HepG2 (cell line): ENCODE measurements at regions not wholly inside any gene's neighbourhood (a gene's known extent, or its start where the extent isn't known, plus 50 kb on each side); places are given as distances from the start of the nearest gene placed in this dataset.

ENCODE experiments used
- ARNTL ChIP-seq: sonication (generic); formaldehyde crosslinking; IDR thresholded peaks from 2 replicates; pipeline ENCODE4 v1.4.0; 2020; ENCODE audit warnings: mild to moderate bottlenecking, missing genetic modification reagents
- NFYB ChIP-seq: sonication (generic); formaldehyde crosslinking; IDR thresholded peaks from 2 replicates; pipeline ENCODE4 v1.4.0; 2020; ENCODE audit warnings: missing genetic modification reagents
- PBX3 ChIP-seq: sonication (generic); formaldehyde crosslinking; IDR thresholded peaks from 2 replicates; pipeline ENCODE4 v1.8.1; 2023; ENCODE audit warnings: missing genetic modification reagents, inconsistent platforms, borderline replicate concordance
- SKI ChIP-seq: fragments of 450-650 bp; IDR thresholded peaks from one replicate; pipeline ENCODE4 v1.6.1; 2018; ENCODE audit warnings: mild to moderate bottlenecking; ENCODE audit not compliant: partially characterized antibody
- SMAD1 ChIP-seq: sonication (generic); formaldehyde crosslinking; IDR thresholded peaks from 2 replicates; pipeline ENCODE4 v1.4.0; 2020; ENCODE audit warnings: missing genetic modification reagents, low read depth, mild to moderate bottlenecking, borderline replicate concordance
- SRSF9 ChIP-seq: fragments of 200-400 bp; formaldehyde crosslinking; IDR thresholded peaks from 2 replicates; pipeline ENCODE4 v1.6.1; 2018; ENCODE audit warnings: borderline replicate concordance, mild to moderate bottlenecking, low read depth, low read length; ENCODE audit not compliant: insufficient read depth, poor library complexity, severe bottlenecking
- STAG1 ChIP-seq: sonication (generic); formaldehyde crosslinking; IDR thresholded peaks from 2 replicates; pipeline ENCODE4 v1.4.0; 2020; ENCODE audit warnings: missing genetic modification reagents
- ZNF138 ChIP-seq: sonication (generic); formaldehyde crosslinking; IDR thresholded peaks from 2 replicates; pipeline ENCODE4 v1.5.0; 2020; ENCODE audit warnings: mild to moderate bottlenecking, low read depth, missing genetic modification reagents
- ZNF431 ChIP-seq: sonication (generic); formaldehyde crosslinking; IDR thresholded peaks from 2 replicates; pipeline ENCODE4 v1.9.0; 2022; ENCODE audit warnings: missing genetic modification reagents, low read depth, mild to moderate bottlenecking, borderline replicate concordance
- ZNF746 ChIP-seq: sonication (generic); formaldehyde crosslinking; IDR thresholded peaks from 2 replicates; pipeline ENCODE4 v1.8.0; 2022; ENCODE audit warnings: mild to moderate bottlenecking, missing genetic modification reagents
- ZNF775 ChIP-seq: sonication (generic); formaldehyde crosslinking; IDR thresholded peaks from 2 replicates; pipeline ENCODE4 v1.4.0; 2020; ENCODE audit warnings: missing genetic modification reagents, mild to moderate bottlenecking, moderate library complexity, borderline replicate concordance
- TF ChIP-seq, protein P1 (sequence below): sonication (generic); formaldehyde crosslinking; IDR thresholded peaks from 2 replicates; pipeline ENCODE4 v1.4.0; 2020; ENCODE audit warnings: missing genetic modification reagents, borderline replicate concordance
- TF ChIP-seq, protein P2 (sequence below): fragments of 450-650 bp; IDR thresholded peaks from 2 replicates; pipeline ENCODE4 v1.6.1; 2017; ENCODE audit warnings: mild to moderate bottlenecking
- TF ChIP-seq, protein P3 (sequence below): sonication (generic); formaldehyde crosslinking; IDR thresholded peaks from 2 replicates; pipeline ENCODE4 v1.5.0; 2020; ENCODE audit warnings: mild to moderate bottlenecking, missing genetic modification reagents, moderate library complexity
- TF ChIP-seq, protein P4 (sequence below): sonication (generic); formaldehyde crosslinking; IDR thresholded peaks from 2 replicates; pipeline ENCODE4 v1.4.0; 2020; ENCODE audit warnings: missing genetic modification reagents

- TF ChIP-seq, protein P1, sequence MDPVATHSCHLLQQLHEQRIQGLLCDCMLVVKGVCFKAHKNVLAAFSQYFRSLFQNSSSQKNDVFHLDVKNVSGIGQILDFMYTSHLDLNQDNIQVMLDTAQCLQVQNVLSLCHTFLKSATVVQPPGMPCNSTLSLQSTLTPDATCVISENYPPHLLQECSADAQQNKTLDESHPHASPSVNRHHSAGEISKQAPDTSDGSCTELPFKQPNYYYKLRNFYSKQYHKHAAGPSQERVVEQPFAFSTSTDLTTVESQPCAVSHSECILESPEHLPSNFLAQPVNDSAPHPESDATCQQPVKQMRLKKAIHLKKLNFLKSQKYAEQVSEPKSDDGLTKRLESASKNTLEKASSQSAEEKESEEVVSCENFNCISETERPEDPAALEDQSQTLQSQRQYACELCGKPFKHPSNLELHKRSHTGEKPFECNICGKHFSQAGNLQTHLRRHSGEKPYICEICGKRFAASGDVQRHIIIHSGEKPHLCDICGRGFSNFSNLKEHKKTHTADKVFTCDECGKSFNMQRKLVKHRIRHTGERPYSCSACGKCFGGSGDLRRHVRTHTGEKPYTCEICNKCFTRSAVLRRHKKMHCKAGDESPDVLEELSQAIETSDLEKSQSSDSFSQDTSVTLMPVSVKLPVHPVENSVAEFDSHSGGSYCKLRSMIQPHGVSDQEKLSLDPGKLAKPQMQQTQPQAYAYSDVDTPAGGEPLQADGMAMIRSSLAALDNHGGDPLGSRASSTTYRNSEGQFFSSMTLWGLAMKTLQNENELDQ (CRISPR knock-in tag): no peak
- TF ChIP-seq, protein P2, sequence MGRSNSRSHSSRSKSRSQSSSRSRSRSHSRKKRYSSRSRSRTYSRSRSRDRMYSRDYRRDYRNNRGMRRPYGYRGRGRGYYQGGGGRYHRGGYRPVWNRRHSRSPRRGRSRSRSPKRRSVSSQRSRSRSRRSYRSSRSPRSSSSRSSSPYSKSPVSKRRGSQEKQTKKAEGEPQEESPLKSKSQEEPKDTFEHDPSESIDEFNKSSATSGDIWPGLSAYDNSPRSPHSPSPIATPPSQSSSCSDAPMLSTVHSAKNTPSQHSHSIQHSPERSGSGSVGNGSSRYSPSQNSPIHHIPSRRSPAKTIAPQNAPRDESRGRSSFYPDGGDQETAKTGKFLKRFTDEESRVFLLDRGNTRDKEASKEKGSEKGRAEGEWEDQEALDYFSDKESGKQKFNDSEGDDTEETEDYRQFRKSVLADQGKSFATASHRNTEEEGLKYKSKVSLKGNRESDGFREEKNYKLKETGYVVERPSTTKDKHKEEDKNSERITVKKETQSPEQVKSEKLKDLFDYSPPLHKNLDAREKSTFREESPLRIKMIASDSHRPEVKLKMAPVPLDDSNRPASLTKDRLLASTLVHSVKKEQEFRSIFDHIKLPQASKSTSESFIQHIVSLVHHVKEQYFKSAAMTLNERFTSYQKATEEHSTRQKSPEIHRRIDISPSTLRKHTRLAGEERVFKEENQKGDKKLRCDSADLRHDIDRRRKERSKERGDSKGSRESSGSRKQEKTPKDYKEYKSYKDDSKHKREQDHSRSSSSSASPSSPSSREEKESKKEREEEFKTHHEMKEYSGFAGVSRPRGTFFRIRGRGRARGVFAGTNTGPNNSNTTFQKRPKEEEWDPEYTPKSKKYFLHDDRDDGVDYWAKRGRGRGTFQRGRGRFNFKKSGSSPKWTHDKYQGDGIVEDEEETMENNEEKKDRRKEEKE: no peak
- no peak for TF ChIP-seq ARNTL
- TF ChIP-seq ZNF775 (CRISPR knock-in tag): no peak
- peak; percentile 82 for TF ChIP-seq NFYB
- no peak for TF ChIP-seq SKI
- TF ChIP-seq, protein P3, sequence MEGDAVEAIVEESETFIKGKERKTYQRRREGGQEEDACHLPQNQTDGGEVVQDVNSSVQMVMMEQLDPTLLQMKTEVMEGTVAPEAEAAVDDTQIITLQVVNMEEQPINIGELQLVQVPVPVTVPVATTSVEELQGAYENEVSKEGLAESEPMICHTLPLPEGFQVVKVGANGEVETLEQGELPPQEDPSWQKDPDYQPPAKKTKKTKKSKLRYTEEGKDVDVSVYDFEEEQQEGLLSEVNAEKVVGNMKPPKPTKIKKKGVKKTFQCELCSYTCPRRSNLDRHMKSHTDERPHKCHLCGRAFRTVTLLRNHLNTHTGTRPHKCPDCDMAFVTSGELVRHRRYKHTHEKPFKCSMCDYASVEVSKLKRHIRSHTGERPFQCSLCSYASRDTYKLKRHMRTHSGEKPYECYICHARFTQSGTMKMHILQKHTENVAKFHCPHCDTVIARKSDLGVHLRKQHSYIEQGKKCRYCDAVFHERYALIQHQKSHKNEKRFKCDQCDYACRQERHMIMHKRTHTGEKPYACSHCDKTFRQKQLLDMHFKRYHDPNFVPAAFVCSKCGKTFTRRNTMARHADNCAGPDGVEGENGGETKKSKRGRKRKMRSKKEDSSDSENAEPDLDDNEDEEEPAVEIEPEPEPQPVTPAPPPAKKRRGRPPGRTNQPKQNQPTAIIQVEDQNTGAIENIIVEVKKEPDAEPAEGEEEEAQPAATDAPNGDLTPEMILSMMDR: peak; percentile 47; the same call in 1 of the 2 replicates
- TF ChIP-seq SMAD1 (CRISPR knock-in tag): no peak
- no peak for TF ChIP-seq ZNF138 (CRISPR knock-in tag)
- no peak for TF ChIP-seq SRSF9
- no peak for TF ChIP-seq ZNF431 (CRISPR knock-in tag)
- TF ChIP-seq, protein P4, sequence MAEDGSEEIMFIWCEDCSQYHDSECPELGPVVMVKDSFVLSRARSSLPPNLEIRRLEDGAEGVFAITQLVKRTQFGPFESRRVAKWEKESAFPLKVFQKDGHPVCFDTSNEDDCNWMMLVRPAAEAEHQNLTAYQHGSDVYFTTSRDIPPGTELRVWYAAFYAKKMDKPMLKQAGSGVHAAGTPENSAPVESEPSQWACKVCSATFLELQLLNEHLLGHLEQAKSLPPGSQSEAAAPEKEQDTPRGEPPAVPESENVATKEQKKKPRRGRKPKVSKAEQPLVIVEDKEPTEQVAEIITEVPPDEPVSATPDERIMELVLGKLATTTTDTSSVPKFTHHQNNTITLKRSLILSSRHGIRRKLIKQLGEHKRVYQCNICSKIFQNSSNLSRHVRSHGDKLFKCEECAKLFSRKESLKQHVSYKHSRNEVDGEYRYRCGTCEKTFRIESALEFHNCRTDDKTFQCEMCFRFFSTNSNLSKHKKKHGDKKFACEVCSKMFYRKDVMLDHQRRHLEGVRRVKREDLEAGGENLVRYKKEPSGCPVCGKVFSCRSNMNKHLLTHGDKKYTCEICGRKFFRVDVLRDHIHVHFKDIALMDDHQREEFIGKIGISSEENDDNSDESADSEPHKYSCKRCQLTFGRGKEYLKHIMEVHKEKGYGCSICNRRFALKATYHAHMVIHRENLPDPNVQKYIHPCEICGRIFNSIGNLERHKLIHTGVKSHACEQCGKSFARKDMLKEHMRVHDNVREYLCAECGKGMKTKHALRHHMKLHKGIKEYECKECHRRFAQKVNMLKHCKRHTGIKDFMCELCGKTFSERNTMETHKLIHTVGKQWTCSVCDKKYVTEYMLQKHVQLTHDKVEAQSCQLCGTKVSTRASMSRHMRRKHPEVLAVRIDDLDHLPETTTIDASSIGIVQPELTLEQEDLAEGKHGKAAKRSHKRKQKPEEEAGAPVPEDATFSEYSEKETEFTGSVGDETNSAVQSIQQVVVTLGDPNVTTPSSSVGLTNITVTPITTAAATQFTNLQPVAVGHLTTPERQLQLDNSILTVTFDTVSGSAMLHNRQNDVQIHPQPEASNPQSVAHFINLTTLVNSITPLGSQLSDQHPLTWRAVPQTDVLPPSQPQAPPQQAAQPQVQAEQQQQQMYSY (CRISPR knock-in tag): no peak
- TF ChIP-seq ZNF746 (CRISPR knock-in tag): no peak
- no peak for TF ChIP-seq PBX3 (CRISPR knock-in tag)
- TF ChIP-seq STAG1 (CRISPR knock-in tag): peak; percentile 74
Measured at GRCh38 chr16:70018254-70018653, 67.1 kb downstream of the CLEC18A start (continued).
